Sigmoid colon (tissue), 4 donors: ENCODE measurements at regions not wholly inside any gene's neighbourhood (a gene's known extent, or its start where the extent isn't known, plus 50 kb on each side); places are given as distances from the start of the nearest gene placed in this dataset.

ENCODE experiments used
- CTCF ChIP-seq, 4 experiments: fragments of 450-650 bp in 3 of 4; fragments of 200-600 bp in 1 of 4; IDR thresholded peaks; one replicate each; pipeline ENCODE4 v1.5.1; 2016 to 2019; ENCODE audit warnings: antibody characterized with exemption in 4 of 4, mild to moderate bottlenecking in 3 of 4, moderate library complexity in 2 of 4
- POLR2A ChIP-seq, 2 donors: fragments of 450-650 bp; IDR thresholded peaks; one replicate each; pipeline ENCODE4 v1.6.1; 2016; ENCODE audit warnings: antibody characterized with exemption in 2 of 2, mild to moderate bottlenecking in 2 of 2, moderate library complexity in 2 of 2
- POLR2AphosphoS5 ChIP-seq, 4 donors: sonication (generic); formaldehyde crosslinking; IDR thresholded peaks; one replicate each; pipeline ENCODE4 v1.6.1; 2017; ENCODE audit warnings: antibody characterized with exemption in 4 of 4

DNA sequence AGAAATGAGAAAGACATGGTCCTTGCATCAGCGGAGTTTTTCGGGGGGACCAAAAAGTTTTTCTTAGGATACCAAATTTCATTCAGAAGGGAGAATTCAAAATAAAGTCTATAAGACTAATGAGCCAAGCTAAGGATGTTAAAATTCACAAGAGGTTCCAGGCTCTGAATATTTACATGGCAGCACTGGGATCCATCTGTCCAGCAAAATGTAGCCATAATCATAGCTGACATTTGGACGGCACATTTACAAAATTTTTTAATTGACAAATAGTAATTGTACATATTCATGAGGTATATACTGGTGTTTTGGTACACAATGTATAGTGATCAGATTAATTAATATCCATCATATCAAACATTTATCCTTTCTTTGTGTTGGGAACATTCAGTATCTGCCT is 107.9 kb downstream of the ZNF648 start:
- TF ChIP-seq CTCF (IDR thresholded peaks at IDR 0.05) (no peak), POLR2A (IDR thresholded peaks at IDR 0.05) (no peak), POLR2AphosphoS5 (IDR thresholded peaks at IDR 0.05) (no peak)
